ENCODE measurements at regions not wholly inside any gene's neighbourhood (a gene's known extent, or its start where the extent isn't known, plus 50 kb on each side); places are given as distances from the start of the nearest gene placed in this dataset.

- Histone ChIP-seq H3K9me2 (ENCODE audit: insufficient read depth) (no peaks in the 10 kb centered on the region), H3K27ac (peak overlapping the region; percentile 59), H3K4me1 (replicated peaks; ENCODE audit: insufficient read depth) (peaks cover 29% of the 10 kb centered on the region), H3K27me3 (ENCODE audit: insufficient read depth, low read depth) (no peaks in the 10 kb centered on the region), H3K4me3 (no peak overlapping the region), H3F3A (ENCODE audit: insufficient read depth, low read depth) (peaks cover 23% of the 10 kb centered on the region), H3K36me3 (ENCODE audit: low read depth) (no peaks in the 10 kb centered on the region), H2AFZ (0 out of 2 replicates have a peak overlapping the region, but pooled peaks have one; percentile 41), H3K79me2 (ENCODE audit: low read depth) (no peaks in the 10 kb centered on the region), H4K20me1 (ENCODE audit: insufficient read depth) (no peaks in the 10 kb centered on the region), H3K4me2 (peak overlapping the region; percentile 49), H3K9me3 (ENCODE audit: insufficient read depth, low read depth) (peaks cover 3% of the 10 kb centered on the region; the same call in 1 of the 2 replicates)
- no peak for TF ChIP-seq EZH2 (IDR thresholded peaks at IDR 0.05; ENCODE audit: low read depth)
- POLR2A ChIA-PET (ENCODE audit: unreplicated experiment), result no interaction called here
- BruUV-seq (replicated peaks), result no TSS peak
- intact Hi-C loops (cut with micrococcal nuclease; ENCODE audit: unreplicated experiment), result no loop called here
- peak; percentile 7 to 84 for DNase-seq
- CTCF ChIA-PET, result interaction anchor here (0.6 kb wide), 1 partner anchor 12 kb away, joined by 4 read pairs; no protein-coding TSS in a partner anchor
These were observed 366.0 kb upstream of the FGF13 start for GRCh38 chrX:139077281-139078250.

DNA sequence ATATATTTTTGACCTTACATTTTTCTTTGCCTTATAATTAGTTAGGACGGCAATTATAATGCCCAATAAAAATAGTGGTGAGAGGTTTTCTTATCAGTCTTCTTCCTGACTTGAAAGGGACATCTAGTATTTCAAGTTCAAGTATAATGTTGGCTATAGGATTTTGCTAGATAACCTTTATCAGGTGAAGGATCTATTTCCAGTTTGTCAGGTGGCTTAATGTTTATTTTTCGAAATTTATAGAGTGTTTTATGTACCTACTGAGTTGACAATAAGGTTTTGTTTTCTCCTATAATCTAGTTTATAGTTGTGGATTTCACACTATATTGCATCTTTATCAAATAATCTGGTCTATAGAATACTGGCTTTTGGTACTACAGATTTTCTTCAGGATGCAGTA is 351.8 kb upstream of the FGF13 start:
- ChIA-PET CTCF (no interaction called here), POLR2A (ENCODE audit: unreplicated experiment) (no interaction called here)
- no peak for DNase-seq
- Histone ChIP-seq H3K36me3 (ENCODE audit: low read depth) (no peaks in the 10 kb centered on the region), H3K4me3 (no peak overlapping the region), H3K9me3 (ENCODE audit: insufficient read depth, low read depth) (peaks cover 4% of the 10 kb centered on the region; the same call in 1 of the 2 replicates), H3K27ac (no peak overlapping the region), H3K4me2 (no peak overlapping the region), H2AFZ (no peak overlapping the region), H3K79me2 (ENCODE audit: low read depth) (no peaks in the 10 kb centered on the region), H3K4me1 (replicated peaks; ENCODE audit: insufficient read depth) (peaks cover 35% of the 10 kb centered on the region), H3F3A (ENCODE audit: insufficient read depth, low read depth) (peaks cover 8% of the 10 kb centered on the region; the same call in 1 of the 2 replicates), H3K27me3 (ENCODE audit: insufficient read depth, low read depth) (no peaks in the 10 kb centered on the region), H4K20me1 (ENCODE audit: insufficient read depth) (no peaks in the 10 kb centered on the region), H3K9me2 (ENCODE audit: insufficient read depth) (no peaks in the 10 kb centered on the region)
- BruUV-seq (replicated peaks), result no TSS peak
- TF ChIP-seq EZH2 (IDR thresholded peaks at IDR 0.05; ENCODE audit: low read depth) (no peak), CTCF (conservative IDR thresholded peaks at IDR 0.05) (no peak)
- intact Hi-C loops (cut with micrococcal nuclease; ENCODE audit: unreplicated experiment), result no loop called here

DNA sequence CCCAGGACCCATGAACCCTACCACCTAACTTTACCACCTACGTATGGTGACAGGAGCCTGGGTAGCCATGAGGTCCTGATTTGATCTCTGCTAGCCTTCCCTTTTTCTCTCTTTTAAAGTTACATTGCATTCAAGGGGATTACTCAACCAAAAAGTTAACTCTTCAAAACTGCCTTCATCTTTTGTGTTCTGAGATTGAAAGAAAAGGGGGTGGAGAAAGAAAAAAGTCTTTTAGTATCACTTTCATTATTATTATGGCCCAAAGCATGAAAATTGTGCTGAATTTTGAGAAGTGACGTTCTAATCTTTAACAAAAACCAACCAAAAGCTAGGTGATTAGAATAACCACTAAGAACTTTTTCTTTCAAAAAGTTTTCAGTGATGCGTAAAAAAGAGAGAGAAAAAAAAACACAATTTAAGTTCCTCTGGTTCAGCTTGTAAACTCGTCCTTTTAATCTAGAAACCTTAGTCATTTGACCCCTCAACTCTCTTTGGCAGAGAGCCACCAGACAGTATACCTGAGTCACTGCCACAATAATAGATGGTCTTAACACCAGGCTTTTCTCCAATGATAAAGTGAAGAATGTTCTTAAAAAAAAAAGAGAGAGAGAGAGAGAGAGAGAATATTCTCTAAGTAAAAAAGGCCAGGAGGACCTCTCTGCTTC is 347.4 kb upstream of the FGF13 start:
- H3K4me2 ChIP-seq, result peak overlapping the region; percentile 50
- H3K79me2 ChIP-seq (ENCODE audit: low read depth), result no peaks in the 10 kb centered on the region
- H4K20me1 ChIP-seq (ENCODE audit: insufficient read depth), result no peaks in the 10 kb centered on the region
- ChIA-PET CTCF (no interaction called here), POLR2A (ENCODE audit: unreplicated experiment) (no interaction called here)
- TF ChIP-seq CTCF (conservative IDR thresholded peaks at IDR 0.05), result no peak
- TF ChIP-seq EZH2 (IDR thresholded peaks at IDR 0.05; ENCODE audit: low read depth), result no peak
- no peak overlapping the region for H2AFZ ChIP-seq
- H3K4me1 ChIP-seq (replicated peaks; ENCODE audit: insufficient read depth), result peaks cover 22% of the 10 kb centered on the region
- peak overlapping the region; percentile 48; the same call in 1 of the 2 replicates for H3K27ac ChIP-seq
- peaks cover 4% of the 10 kb centered on the region; the same call in 1 of the 2 replicates for H3F3A ChIP-seq (ENCODE audit: insufficient read depth, low read depth)
- H3K9me3 ChIP-seq (ENCODE audit: insufficient read depth, low read depth), result peaks cover 4% of the 10 kb centered on the region; the same call in 1 of the 2 replicates
- intact Hi-C loops (cut with micrococcal nuclease; ENCODE audit: unreplicated experiment), result loop anchor here (5.0 kb wide), 1 partner anchor 212 kb away; no protein-coding TSS in a partner anchor
- BruUV-seq (replicated peaks), result no TSS peak
- no peaks in the 10 kb centered on the region for H3K9me2 ChIP-seq (ENCODE audit: insufficient read depth)
- DNase-seq, result peak; percentile 35 to 73
- no peaks in the 10 kb centered on the region for H3K36me3 ChIP-seq (ENCODE audit: low read depth)
- peak overlapping the region; percentile 3; the same call in 1 of the 2 replicates for H3K4me3 ChIP-seq
- H3K27me3 ChIP-seq (ENCODE audit: insufficient read depth, low read depth), result no peaks in the 10 kb centered on the region
